Neural cell (in vitro differentiated cells): ENCODE measurements at regions not wholly inside any gene's neighbourhood (a gene's known extent, or its start where the extent isn't known, plus 50 kb on each side); places are given as distances from the start of the nearest gene placed in this dataset.
"Not testable (repeated sequence)": the region's sequence is repeated elsewhere in the genome, so short reads cannot be mapped to it uniquely, and the experiment has no call there.

ENCODE experiments used
- H2AFZ ChIP-seq: fragments of 200-600, 300-800 bp; sonication (generic), shearing (Covaris generic); 2 replicates; pipeline ENCODE4 v1.6.0; 2014; ENCODE audit warnings: low read depth, mild to moderate bottlenecking, antibody characterized with exemption, low read length, moderate library complexity
- H3F3A ChIP-seq: fragments of 200-600 bp; shearing (Covaris generic); 2 replicates; pipeline ENCODE4 v1.6.1; 2016; ENCODE audit warnings: mild to moderate bottlenecking, moderate library complexity, mixed read lengths, antibody characterized with exemption, low read length; ENCODE audit not compliant: insufficient read depth, poor library complexity, severe bottlenecking
- H3K27ac ChIP-seq: fragments of 200-600, 300-800 bp; sonication (generic), shearing (Covaris generic); 2 replicates; pipeline ENCODE4 v1.5.1; 2014; ENCODE audit warnings: mild to moderate bottlenecking, low read length, moderate library complexity
- H3K27me3 ChIP-seq: fragments of 300-800, 200-600 bp; sonication (generic), shearing (Covaris generic); 2 replicates; pipeline ENCODE4 v1.6.0; 2014; ENCODE audit warnings: mild to moderate bottlenecking, low read depth, low read length, moderate library complexity; ENCODE audit not compliant: insufficient read depth
- H3K36me3 ChIP-seq: fragments of 300-800, 200-600 bp; sonication (generic), shearing (Covaris generic); 2 replicates; pipeline ENCODE4 v1.5.1; 2014; ENCODE audit warnings: mild to moderate bottlenecking, antibody characterized with exemption, low read length, moderate library complexity; ENCODE audit not compliant: insufficient read depth
- H3K4me2 ChIP-seq: fragments of 300-800, 200-600 bp; sonication (generic), shearing (Covaris generic); 2 replicates; pipeline ENCODE4 v1.6.0; 2014; ENCODE audit warnings: mild to moderate bottlenecking, low read length
- H3K4me3 ChIP-seq: fragments of 300-800, 200-600 bp; sonication (generic), shearing (Covaris generic); 2 replicates; pipeline ENCODE4 v1.5.1; 2014; ENCODE audit warnings: mild to moderate bottlenecking, low read length, moderate library complexity
- H3K79me2 ChIP-seq: fragments of 200-600 bp; shearing (Covaris generic); replicated peaks from 2 replicates; pipeline ENCODE4 v1.6.0; 2014; ENCODE audit warnings: mild to moderate bottlenecking, low read length, moderate library complexity; ENCODE audit not compliant: insufficient read depth
- H3K9ac ChIP-seq: fragments of 300-800, 200-600 bp; sonication (generic), shearing (Covaris generic); 2 replicates; pipeline ENCODE4 v1.6.1; 2016; ENCODE audit warnings: mild to moderate bottlenecking, low read length, mixed read lengths
- H3K9me2 ChIP-seq: fragments of 200-600 bp; shearing (Covaris generic); 2 replicates; pipeline ENCODE4 v1.6.1; 2016; ENCODE audit warnings: mild to moderate bottlenecking, low read length, mixed read lengths; ENCODE audit not compliant: insufficient read depth
- H3K9me3 ChIP-seq: fragments of 200-600, 300-800 bp; sonication (generic), shearing (Covaris generic); 2 replicates; pipeline ENCODE4 v1.6.1; 2016; ENCODE audit warnings: mild to moderate bottlenecking, mixed run types, low read length, moderate library complexity, mixed read lengths
- H4K20me1 ChIP-seq: fragments of 200-600 bp; shearing (Covaris generic); 2 replicates; pipeline ENCODE4 v1.6.1; 2016; ENCODE audit warnings: mild to moderate bottlenecking, mixed run types; ENCODE audit not compliant: insufficient read depth
- EP300 ChIP-seq: fragments of 450-650 bp; conservative IDR thresholded peaks from 2 replicates; pipeline ENCODE4 v1.6.1; 2014; ENCODE audit warnings: antibody characterized with exemption, mild to moderate bottlenecking, moderate library complexity; ENCODE audit not compliant: poor library complexity, severe bottlenecking
- EZH2 ChIP-seq: fragments of 200-600, 300-800 bp; shearing (Covaris generic), sonication (generic); IDR thresholded peaks from 2 replicates; pipeline ENCODE4 v1.6.1; 2014; ENCODE audit warnings: antibody characterized with exemption, low read length, borderline replicate concordance, mild to moderate bottlenecking; ENCODE audit not compliant: insufficient read depth, poor library complexity, severe bottlenecking
- MXI1 ChIP-seq: fragments of 450-650 bp; conservative IDR thresholded peaks from 2 replicates; pipeline ENCODE4 v1.6.1; 2014; ENCODE audit warnings: antibody characterized with exemption, mild to moderate bottlenecking; ENCODE audit not compliant: poor library complexity, severe bottlenecking
- POLR2AphosphoS5 ChIP-seq: IDR thresholded peaks from 2 replicates; pipeline ENCODE4 v1.6.1; 2012
- RAD21 ChIP-seq: fragments of 450-650 bp; conservative IDR thresholded peaks from 2 replicates; pipeline ENCODE4 v1.6.1; 2014; ENCODE audit warnings: antibody characterized with exemption, mild to moderate bottlenecking, moderate library complexity
- REST ChIP-seq: IDR thresholded peaks from 2 replicates; pipeline ENCODE4 v1.6.1; 2012; ENCODE audit warnings: borderline replicate concordance
- SMC3 ChIP-seq: fragments of 450-650 bp; conservative IDR thresholded peaks from 2 replicates; pipeline ENCODE4 v1.6.1; 2014; ENCODE audit warnings: antibody characterized with exemption, mild to moderate bottlenecking, moderate library complexity; ENCODE audit not compliant: poor library complexity
- TAF1 ChIP-seq: IDR thresholded peaks from 2 replicates; pipeline ENCODE4 v1.6.1; 2012; ENCODE audit warnings: low read depth
- TF ChIP-seq, protein P1 (sequence below): fragments of 450-650 bp; IDR thresholded peaks from 2 replicates; pipeline ENCODE4 v1.5.1; 2014; ENCODE audit warnings: antibody characterized with exemption, mild to moderate bottlenecking, moderate library complexity; ENCODE audit not compliant: poor library complexity, severe bottlenecking

- not testable (repeated sequence) for H4K20me1 ChIP-seq, H3K4me3 ChIP-seq, H3K27me3 ChIP-seq, H3K36me3 ChIP-seq, H3K4me2 ChIP-seq, H3K9me3 ChIP-seq, H3K9me2 ChIP-seq, H3K79me2 ChIP-seq, H3K27ac ChIP-seq, H3F3A ChIP-seq, H3K9ac ChIP-seq, H2AFZ ChIP-seq
Measured at GRCh38 chr4:17436047-17436749, 75.7 kb downstream of the QDPR start.

- H3K9me2 ChIP-seq, result no peaks in the 10 kb centered on the region
- H3K36me3 ChIP-seq, result no peaks in the 10 kb centered on the region
- no peak overlapping the region for H2AFZ ChIP-seq
- H3K79me2 ChIP-seq, result no peaks in the 10 kb centered on the region
- TF ChIP-seq POLR2AphosphoS5 (no peak), EP300 (no peak), EZH2 (no peak), MXI1 (no peak), TAF1 (no peak), REST (no peak), RAD21 (no peak), SMC3 (no peak)
- TF ChIP-seq, protein P1, sequence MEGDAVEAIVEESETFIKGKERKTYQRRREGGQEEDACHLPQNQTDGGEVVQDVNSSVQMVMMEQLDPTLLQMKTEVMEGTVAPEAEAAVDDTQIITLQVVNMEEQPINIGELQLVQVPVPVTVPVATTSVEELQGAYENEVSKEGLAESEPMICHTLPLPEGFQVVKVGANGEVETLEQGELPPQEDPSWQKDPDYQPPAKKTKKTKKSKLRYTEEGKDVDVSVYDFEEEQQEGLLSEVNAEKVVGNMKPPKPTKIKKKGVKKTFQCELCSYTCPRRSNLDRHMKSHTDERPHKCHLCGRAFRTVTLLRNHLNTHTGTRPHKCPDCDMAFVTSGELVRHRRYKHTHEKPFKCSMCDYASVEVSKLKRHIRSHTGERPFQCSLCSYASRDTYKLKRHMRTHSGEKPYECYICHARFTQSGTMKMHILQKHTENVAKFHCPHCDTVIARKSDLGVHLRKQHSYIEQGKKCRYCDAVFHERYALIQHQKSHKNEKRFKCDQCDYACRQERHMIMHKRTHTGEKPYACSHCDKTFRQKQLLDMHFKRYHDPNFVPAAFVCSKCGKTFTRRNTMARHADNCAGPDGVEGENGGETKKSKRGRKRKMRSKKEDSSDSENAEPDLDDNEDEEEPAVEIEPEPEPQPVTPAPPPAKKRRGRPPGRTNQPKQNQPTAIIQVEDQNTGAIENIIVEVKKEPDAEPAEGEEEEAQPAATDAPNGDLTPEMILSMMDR, result no peak
- no peak overlapping the region for H3K27ac ChIP-seq
- no peaks in the 10 kb centered on the region for H3K27me3 ChIP-seq
- no peaks in the 10 kb centered on the region for H3F3A ChIP-seq
- no peak overlapping the region for H3K4me3 ChIP-seq
- no peak overlapping the region for H3K4me2 ChIP-seq
- no peak overlapping the region for H3K9ac ChIP-seq
- no peaks in the 10 kb centered on the region for H4K20me1 ChIP-seq
- H3K9me3 ChIP-seq, result no peaks in the 10 kb centered on the region
Measured at GRCh38 chr4:17433827-17434226, 78.1 kb downstream of the QDPR start.

DNA sequence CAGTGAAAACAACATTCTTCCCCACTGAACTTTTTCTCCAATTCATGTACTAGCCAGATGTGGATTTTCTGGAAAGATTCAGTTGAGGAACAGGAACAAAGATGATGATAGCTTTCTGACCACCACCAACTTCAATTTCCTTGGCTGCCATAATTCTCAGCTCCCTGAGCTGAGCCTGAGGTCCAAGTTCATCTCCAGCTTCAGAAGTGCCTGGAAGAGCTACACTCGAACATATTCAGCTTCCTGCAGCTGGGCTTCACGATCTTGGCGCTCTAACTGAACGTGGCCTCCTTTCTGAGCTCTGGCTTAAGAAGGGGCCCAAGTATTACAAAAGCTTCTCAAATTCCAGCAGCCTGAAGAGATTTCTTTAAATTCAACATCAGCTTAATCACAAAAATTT is 83.9 kb downstream of the QDPR start:
- H3K27ac ChIP-seq, result no peak overlapping the region
- H3K9me2 ChIP-seq, result no peaks in the 10 kb centered on the region
- H3K9ac ChIP-seq, result no peak overlapping the region
- no peaks in the 10 kb centered on the region for H3F3A ChIP-seq
- H3K36me3 ChIP-seq, result no peaks in the 10 kb centered on the region
- H3K4me3 ChIP-seq, result no peak overlapping the region
- TF ChIP-seq POLR2AphosphoS5, result no peak
- no peak for TF ChIP-seq MXI1
- TF ChIP-seq SMC3, result no peak
- TF ChIP-seq TAF1, result no peak
- no peak for TF ChIP-seq REST
- H3K27me3 ChIP-seq, result no peaks in the 10 kb centered on the region
- no peak overlapping the region for H2AFZ ChIP-seq
- no peaks in the 10 kb centered on the region for H3K79me2 ChIP-seq
- H3K9me3 ChIP-seq, result no peaks in the 10 kb centered on the region
- no peak overlapping the region for H3K4me2 ChIP-seq
- no peaks in the 10 kb centered on the region for H4K20me1 ChIP-seq
